ENCODE measurements at regions not wholly inside any gene's neighbourhood (a gene's known extent, or its start where the extent isn't known, plus 50 kb on each side); places are given as distances from the start of the nearest gene placed in this dataset.
"Not testable (repeated sequence)": the region's sequence is repeated elsewhere in the genome, so short reads cannot be mapped to it uniquely, and the experiment has no call there.

DNA sequence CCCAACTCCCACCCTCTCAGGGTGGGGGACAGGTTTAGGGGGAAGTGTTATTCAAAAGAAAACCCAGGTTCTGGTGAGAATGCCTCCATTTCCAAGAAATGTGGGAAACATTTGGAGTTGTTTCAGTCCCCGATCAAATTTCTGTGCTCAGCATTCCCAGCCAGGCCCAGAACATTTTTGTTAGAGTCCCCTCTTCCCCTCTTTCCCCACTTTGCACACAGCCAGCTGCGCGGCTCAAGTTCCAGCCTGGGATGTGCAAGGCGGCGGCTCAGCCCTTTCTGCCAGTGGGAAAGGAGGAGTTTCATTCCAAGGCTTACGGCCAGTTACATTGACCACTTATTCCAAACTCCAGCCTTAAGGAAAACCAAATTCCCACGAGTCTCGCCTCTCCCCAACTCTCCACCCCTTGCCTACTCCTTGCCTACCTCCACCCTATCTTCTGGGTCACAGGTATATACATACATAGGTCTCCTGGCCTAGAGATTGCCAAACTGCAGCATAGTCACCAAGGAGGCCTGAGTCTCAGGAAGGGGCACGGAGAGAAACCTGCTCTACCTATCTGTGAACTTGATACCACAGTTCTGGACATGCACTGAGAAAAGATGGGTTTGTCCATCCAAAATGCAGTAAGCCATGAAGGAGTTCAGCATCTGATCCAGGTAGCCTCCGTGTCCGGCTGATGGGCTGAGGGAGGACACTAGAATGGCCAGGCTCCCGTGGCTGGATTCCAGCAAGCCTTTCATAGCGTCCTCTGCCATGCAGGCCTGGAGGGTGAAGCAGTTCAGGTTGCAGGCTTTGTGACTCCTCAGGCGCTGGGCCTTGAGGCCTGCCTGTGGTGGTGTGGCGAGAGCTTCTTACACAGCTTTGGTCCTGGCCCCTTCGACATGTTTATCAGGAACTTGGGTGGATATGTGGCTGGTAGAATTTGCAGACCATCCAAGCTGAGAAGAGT is 154.5 kb downstream of the ZFP36L2 start:
- Histone ChIP-seq H3K4me3 (ENCODE audit: low read length in 2 of 2) (no peak overlapping the region), H3K9ac (ENCODE audit: low read depth in 1 of 2, low read length in 2 of 2) (no peak overlapping the region), H3K27ac (ENCODE audit: low read depth in 2 of 2, low read length in 2 of 2) (peak overlapping the region; percentile 58 to 66)

DNA sequence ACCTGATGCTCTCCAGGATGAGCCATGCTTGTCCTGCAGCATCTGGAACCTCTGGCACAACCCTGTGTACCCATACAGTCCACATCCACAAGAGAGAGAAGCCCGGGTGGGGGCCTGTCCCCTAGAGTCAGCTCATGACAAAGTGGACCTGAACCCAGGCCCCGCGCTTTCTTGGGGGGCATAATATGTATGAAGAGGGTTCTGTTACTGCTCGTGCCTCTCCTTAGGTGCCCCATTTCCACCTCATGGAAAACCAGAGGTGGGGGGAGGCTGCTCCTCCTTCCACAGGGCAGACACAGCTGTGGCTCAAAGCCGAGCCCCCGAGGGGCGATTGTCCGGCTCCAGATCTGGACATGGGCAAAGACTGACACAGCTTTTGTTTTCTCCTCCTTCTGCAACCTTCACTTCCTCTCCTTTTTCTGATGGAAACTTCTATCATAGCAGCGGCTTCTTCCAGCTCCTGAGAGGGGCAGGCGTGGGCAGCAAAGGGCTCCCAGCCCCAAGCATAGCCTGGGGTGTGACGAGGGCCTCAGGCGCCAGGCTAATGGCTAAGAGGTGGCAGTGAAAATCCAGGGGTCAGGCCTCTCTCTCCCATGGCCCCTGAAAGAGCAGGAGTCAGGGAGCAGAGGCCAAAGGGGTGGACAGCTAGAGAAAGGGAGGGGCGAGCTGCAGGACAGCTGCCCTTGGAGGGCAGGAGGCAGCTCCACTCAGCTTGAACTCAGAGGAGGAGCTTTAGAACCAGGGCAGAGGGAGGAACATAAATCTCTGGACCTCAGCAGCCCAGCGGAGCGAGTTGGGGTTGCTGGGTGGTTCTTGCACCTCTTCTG is 155.5 kb downstream of the ZFP36L2 start:
- Histone ChIP-seq H3K36me3 (ENCODE audit: control insufficient read depth in 2 of 2, insufficient read depth in 2 of 2, low read length in 2 of 2) (no peaks in the 10 kb centered on the region), H3K9me3 (ENCODE audit: control insufficient read depth in 2 of 2, low read length in 2 of 2) (no peaks in the 10 kb centered on the region), H3K27ac (ENCODE audit: low read depth in 2 of 2, low read length in 2 of 2) (peak overlapping the region; percentile 45 to 58), H3K9ac (ENCODE audit: low read depth in 1 of 2, low read length in 2 of 2) (no peak overlapping the region), H3K27me3 (ENCODE audit: control insufficient read depth in 2 of 2, insufficient read depth in 2 of 2, low read length in 2 of 2) (no peaks in the 10 kb centered on the region), H3K4me3 (ENCODE audit: low read length in 2 of 2) (no peak overlapping the region), H3K4me1 (ENCODE audit: control insufficient read depth in 2 of 2, insufficient read depth in 2 of 2, low read length in 2 of 2) (peaks cover 0 to 18% of the 10 kb centered on the region in 2 donors)

More for the DNA sequence above, 154.5 kb downstream of the ZFP36L2 start:
- Histone ChIP-seq H3K4me1 (ENCODE audit: control insufficient read depth in 2 of 2, insufficient read depth in 2 of 2, low read length in 2 of 2) (peaks cover 0 to 21% of the 10 kb centered on the region in 2 donors), H3K27me3 (ENCODE audit: control insufficient read depth in 2 of 2, insufficient read depth in 2 of 2, low read length in 2 of 2) (no peaks in the 10 kb centered on the region), H3K36me3 (ENCODE audit: control insufficient read depth in 2 of 2, insufficient read depth in 2 of 2, low read length in 2 of 2) (no peaks in the 10 kb centered on the region), H3K9me3 (ENCODE audit: control insufficient read depth in 2 of 2, low read length in 2 of 2) (no peaks in the 10 kb centered on the region)

DNA sequence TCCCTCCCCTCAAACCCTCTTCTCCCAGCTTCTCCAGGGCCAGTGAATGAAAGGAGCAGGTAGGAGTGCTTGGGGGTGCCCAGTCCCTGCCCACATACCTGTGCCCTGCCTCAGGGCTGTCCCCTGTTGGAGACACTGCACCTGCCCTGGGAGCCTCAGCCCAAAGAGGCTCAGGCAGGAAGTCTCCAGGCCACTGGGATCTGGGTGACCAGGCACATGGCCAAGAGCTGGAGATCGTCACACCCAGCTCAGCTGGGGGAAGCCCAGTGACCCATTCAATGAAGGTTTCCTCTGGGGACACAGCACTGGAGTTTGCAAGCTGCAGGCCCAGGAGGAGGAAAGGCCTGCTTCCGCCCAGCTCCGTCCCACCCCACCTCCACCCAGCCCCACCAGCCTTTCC is 156.4 kb downstream of the ZFP36L2 start:
- Histone ChIP-seq H3K4me3 (ENCODE audit: low read length in 2 of 2) (no peak overlapping the region), H3K9me3 (ENCODE audit: control insufficient read depth in 2 of 2, low read length in 2 of 2) (no peaks in the 10 kb centered on the region), H3K27ac (ENCODE audit: low read depth in 2 of 2, low read length in 2 of 2) (no peak overlapping the region), H3K9ac (ENCODE audit: low read depth in 1 of 2, low read length in 2 of 2) (no peak overlapping the region), H3K36me3 (ENCODE audit: control insufficient read depth in 2 of 2, insufficient read depth in 2 of 2, low read length in 2 of 2) (no peaks in the 10 kb centered on the region), H3K4me1 (ENCODE audit: control insufficient read depth in 2 of 2, insufficient read depth in 2 of 2, low read length in 2 of 2) (peaks cover 0 to 11% of the 10 kb centered on the region in 2 donors), H3K27me3 (ENCODE audit: control insufficient read depth in 2 of 2, insufficient read depth in 2 of 2, low read length in 2 of 2) (no peaks in the 10 kb centered on the region)

DNA sequence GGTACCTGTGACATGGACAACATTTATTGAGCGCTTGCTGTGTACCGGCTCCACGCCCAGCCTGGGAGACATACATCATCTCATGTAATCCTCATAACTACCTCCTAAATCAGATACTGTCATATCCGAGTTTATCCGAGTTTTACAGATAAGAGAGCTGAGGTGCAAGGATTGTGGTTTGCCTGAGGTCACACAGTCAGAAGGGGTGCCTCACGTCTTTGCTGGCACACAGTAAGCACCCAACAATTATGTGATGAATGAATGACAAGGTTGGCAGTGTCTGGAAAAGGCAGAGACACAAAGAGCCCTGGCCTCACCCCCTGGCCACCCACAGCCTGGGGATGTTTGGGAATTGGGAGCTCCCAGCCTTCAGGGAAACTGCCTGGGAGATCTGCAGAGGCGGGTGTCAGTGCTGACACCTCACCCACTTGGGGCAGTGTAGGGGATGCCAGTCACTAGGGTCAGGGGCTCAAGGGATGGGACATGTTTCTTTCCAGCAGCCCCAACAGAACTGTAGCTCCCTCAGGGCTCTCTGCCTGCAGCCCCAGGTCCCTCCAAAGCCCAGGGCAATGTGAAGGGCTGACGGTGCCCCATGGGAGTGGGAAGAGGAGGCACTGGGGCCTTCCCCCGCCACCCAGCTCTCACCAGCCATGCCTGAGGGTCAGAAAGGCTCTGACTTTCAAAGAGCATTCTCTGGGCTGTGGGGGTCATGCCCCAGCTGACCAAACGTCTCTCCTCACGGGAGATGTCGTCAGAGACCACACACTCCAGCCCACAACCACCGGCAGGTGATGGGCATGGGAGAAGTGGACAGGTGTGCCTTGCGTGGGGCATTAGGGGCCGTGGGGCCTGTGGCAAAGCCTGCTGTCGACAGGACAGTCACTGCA is 157.5 kb downstream of the ZFP36L2 start:
- Histone ChIP-seq H3K27ac (ENCODE audit: low read depth in 2 of 2, low read length in 2 of 2) (no peak overlapping the region), H3K4me3 (ENCODE audit: low read length in 2 of 2) (no peak overlapping the region), H3K4me1 (ENCODE audit: control insufficient read depth in 2 of 2, insufficient read depth in 2 of 2, low read length in 2 of 2) (peaks cover 0 to 11% of the 10 kb centered on the region in 2 donors), H3K9me3 (ENCODE audit: control insufficient read depth in 2 of 2, low read length in 2 of 2) (no peaks in the 10 kb centered on the region), H3K27me3 (ENCODE audit: control insufficient read depth in 2 of 2, insufficient read depth in 2 of 2, low read length in 2 of 2) (no peaks in the 10 kb centered on the region), H3K9ac (ENCODE audit: low read depth in 1 of 2, low read length in 2 of 2) (no peak overlapping the region), H3K36me3 (ENCODE audit: control insufficient read depth in 2 of 2, insufficient read depth in 2 of 2, low read length in 2 of 2) (no peaks in the 10 kb centered on the region)

DNA sequence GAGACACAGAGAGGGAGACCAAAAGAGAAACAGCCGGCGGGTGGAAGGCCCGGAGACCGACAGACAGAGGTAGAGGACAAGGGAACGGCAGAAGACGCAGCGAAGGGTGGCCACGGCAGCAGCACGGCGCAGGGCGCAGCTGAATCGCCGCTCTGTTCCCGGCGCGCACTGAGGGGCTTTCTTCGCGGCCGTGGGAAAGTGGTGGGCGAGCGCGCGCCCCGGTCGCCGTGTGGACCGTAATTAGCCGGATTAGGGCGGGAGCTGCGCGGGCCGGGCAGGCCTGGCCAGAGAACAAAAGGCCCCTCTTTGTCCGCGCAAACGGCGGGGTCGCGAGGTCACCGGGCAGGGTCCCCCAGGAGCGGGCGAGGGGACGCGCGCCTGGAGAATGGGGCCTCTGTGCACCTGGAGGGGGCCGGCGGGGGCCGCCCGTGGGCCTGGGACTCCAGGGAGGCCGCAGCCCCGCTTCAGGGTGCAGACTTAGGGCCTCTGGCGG is 158.3 kb downstream of the ZFP36L2 start:
- no peaks in the 10 kb centered on the region for H3K9me3 ChIP-seq (ENCODE audit: control insufficient read depth in 2 of 2, low read length in 2 of 2)
- H3K27ac ChIP-seq (ENCODE audit: low read depth in 2 of 2, low read length in 2 of 2), result no peak overlapping the region
- H3K36me3 ChIP-seq (ENCODE audit: control insufficient read depth in 2 of 2, insufficient read depth in 2 of 2, low read length in 2 of 2), result no peaks in the 10 kb centered on the region
- H3K27me3 ChIP-seq (ENCODE audit: control insufficient read depth in 2 of 2, insufficient read depth in 2 of 2, low read length in 2 of 2), result no peaks in the 10 kb centered on the region
- H3K9ac ChIP-seq (ENCODE audit: low read depth in 1 of 2, low read length in 2 of 2), result no peak overlapping the region
- peaks cover 0 to 11% of the 10 kb centered on the region in 2 donors for H3K4me1 ChIP-seq (ENCODE audit: control insufficient read depth in 2 of 2, insufficient read depth in 2 of 2, low read length in 2 of 2)
- H3K4me3 ChIP-seq (ENCODE audit: low read length in 2 of 2), result no peak overlapping the region

DNA sequence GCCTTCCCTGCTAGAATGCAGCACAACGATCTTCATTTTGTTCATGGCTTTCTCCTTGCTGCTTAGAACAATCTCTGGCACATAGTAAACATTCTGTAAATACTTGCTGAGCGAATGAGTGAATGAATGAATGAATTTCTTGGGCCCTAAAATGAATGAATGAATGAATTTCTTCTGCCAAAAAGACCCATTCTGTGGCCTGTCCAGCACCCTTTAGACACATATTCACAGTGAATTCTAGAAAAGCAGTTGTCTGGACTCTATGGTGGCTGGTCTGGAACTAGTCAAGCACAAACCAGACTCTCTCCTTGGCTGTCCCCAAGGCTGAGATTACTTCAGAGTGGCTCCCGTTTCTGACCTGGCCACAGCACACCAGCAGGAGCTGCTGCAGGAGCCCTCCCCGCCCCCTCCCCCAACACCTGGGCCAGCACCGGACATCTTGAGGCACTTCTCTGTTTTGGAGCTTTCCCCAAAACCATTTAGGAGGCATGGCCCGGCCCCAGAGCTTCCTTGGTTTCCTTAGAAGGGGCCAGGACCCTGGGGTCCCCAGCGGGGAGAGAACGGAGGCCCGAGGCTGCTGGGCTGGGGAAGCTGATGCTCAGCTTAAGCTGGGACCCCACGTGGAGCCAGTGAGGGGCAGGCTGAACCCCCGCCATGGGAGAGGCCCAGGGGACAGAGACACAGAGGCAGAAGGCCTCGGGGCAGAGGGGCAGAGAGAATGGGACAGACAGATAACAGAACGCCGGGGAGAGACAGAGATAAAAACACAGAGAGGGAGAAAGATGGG is 159.0 kb downstream of the ZFP36L2 start:
- Histone ChIP-seq H3K9ac (ENCODE audit: low read depth in 1 of 2, low read length in 2 of 2) (no peak overlapping the region), H3K4me1 (ENCODE audit: control insufficient read depth in 2 of 2, insufficient read depth in 2 of 2, low read length in 2 of 2) (peaks cover 0 to 11% of the 10 kb centered on the region in 2 donors), H3K27ac (ENCODE audit: low read depth in 2 of 2, low read length in 2 of 2) (no peak overlapping the region), H3K36me3 (ENCODE audit: control insufficient read depth in 2 of 2, insufficient read depth in 2 of 2, low read length in 2 of 2) (no peaks in the 10 kb centered on the region), H3K4me3 (ENCODE audit: low read length in 2 of 2) (no peak overlapping the region), H3K9me3 (ENCODE audit: control insufficient read depth in 2 of 2, low read length in 2 of 2) (no peaks in the 10 kb centered on the region), H3K27me3 (ENCODE audit: control insufficient read depth in 2 of 2, insufficient read depth in 2 of 2, low read length in 2 of 2) (no peaks in the 10 kb centered on the region)

DNA sequence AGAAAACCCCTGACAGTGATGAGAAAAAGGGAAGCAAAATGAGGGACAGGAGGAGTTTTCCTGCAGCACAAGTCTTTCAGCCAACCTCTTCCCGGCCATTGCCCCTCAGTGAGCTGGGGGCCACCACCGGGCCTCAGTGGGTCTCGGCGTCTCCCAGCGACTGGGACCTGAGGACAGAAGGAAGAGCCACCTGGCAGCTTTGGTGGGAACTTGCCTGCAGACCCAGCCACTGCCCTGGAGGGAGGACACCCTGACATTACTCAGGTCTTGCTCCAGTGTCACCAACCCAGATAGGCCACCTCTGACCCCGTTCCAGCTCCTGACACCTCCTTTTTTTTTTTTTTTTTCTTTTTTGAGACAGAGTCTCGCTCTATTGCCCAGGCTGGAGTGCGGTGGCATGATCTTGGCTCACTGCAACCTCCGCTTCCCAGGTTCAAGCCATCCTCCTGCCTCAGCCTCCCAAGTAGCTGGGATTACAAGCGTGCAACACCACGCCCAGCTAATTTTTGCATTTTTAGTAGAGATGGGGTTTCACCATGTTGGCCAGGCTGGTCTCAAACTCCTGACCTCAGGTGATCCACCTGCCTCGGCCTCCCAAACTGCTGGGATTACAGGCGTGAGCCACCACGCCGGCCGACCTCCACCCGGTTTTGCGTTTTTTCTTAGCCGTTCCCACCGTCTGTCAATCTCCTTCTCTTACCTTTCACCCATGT is 159.7 kb downstream of the ZFP36L2 start:
- H3K27ac ChIP-seq (ENCODE audit: low read depth in 2 of 2, low read length in 2 of 2); H3K4me3 ChIP-seq (ENCODE audit: low read length in 2 of 2); H3K27me3 ChIP-seq (ENCODE audit: control insufficient read depth in 2 of 2, insufficient read depth in 2 of 2, low read length in 2 of 2); H3K36me3 ChIP-seq (ENCODE audit: control insufficient read depth in 2 of 2, insufficient read depth in 2 of 2, low read length in 2 of 2); H3K4me1 ChIP-seq (ENCODE audit: control insufficient read depth in 2 of 2, insufficient read depth in 2 of 2, low read length in 2 of 2); H3K9me3 ChIP-seq (ENCODE audit: control insufficient read depth in 2 of 2, low read length in 2 of 2); H3K9ac ChIP-seq (ENCODE audit: low read depth in 1 of 2, low read length in 2 of 2): not testable (repeated sequence)

DNA sequence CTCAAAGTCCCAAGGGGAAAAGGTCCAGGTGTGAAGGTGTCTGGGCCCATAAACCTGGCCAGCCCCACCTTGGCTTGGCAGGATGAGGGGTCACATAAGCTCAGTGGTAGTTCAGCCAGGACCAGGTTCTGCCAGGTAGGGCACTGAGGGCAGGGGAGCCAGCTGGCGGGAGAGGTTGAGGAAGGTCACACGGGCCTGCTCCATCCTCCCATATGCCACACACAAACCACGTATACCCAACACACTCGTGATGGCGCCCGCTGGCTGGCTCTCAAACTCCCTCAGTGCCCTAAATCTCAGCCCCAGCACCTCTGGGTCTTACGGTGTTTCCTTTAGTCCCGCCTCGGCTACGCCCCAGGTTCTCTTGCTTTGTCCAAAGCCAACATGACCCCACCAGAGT is 160.5 kb downstream of the ZFP36L2 start:
- Histone ChIP-seq H3K36me3 (ENCODE audit: control insufficient read depth in 2 of 2, insufficient read depth in 2 of 2, low read length in 2 of 2) (no peaks in the 10 kb centered on the region), H3K4me3 (ENCODE audit: low read length in 2 of 2) (no peak overlapping the region), H3K9ac (ENCODE audit: low read depth in 1 of 2, low read length in 2 of 2) (no peak overlapping the region), H3K27ac (ENCODE audit: low read depth in 2 of 2, low read length in 2 of 2) (no peak overlapping the region), H3K9me3 (ENCODE audit: control insufficient read depth in 2 of 2, low read length in 2 of 2) (no peaks in the 10 kb centered on the region), H3K27me3 (ENCODE audit: control insufficient read depth in 2 of 2, insufficient read depth in 2 of 2, low read length in 2 of 2) (no peaks in the 10 kb centered on the region), H3K4me1 (ENCODE audit: control insufficient read depth in 2 of 2, insufficient read depth in 2 of 2, low read length in 2 of 2) (peaks cover 0 to 4% of the 10 kb centered on the region in 2 donors)

Measured in mucosa of rectum (tissue), 2 donors.